SK-N-MC (cell line): ENCODE measurements at regions not wholly inside any gene's neighbourhood (a gene's known extent, or its start where the extent isn't known, plus 50 kb on each side); places are given as distances from the start of the nearest gene placed in this dataset.
"Not testable (repeated sequence)": the region's sequence is repeated elsewhere in the genome, so short reads cannot be mapped to it uniquely, and the experiment has no call there.

Source experiments
- DNase-seq: peaks from one replicate; pipeline ENCODE4 v3.0.0-alpha.2; 2011; ENCODE audit warnings: low read depth, low spot score
- H3K27ac ChIP-seq: fragments of 200-600 bp; sonication (generic); 2 replicates; pipeline ENCODE4 v1.5.1; 2016; ENCODE audit warnings: mixed run types
- H3K36me3 ChIP-seq: fragments of 200-600 bp; sonication (generic); 2 replicates; pipeline ENCODE4 v1.6.1; 2017; ENCODE audit warnings: antibody characterized with exemption, low read length, mixed read lengths; ENCODE audit not compliant: insufficient read depth
- H3K4me3 ChIP-seq: fragments of 200-600 bp; sonication (generic); 2 replicates; pipeline ENCODE4 v1.5.1; 2016
- H3K9ac ChIP-seq: fragments of 200-600 bp; sonication (generic); 2 replicates; pipeline ENCODE4 v1.8.0; 2017; ENCODE audit warnings: mixed run types, mixed read lengths; ENCODE audit not compliant: insufficient read length
- H3K9me3 ChIP-seq: fragments of 200-600 bp; sonication (generic); 2 replicates; pipeline ENCODE4 v1.6.1; 2017; ENCODE audit warnings: low read depth, mild to moderate bottlenecking, antibody characterized with exemption, low read length, moderate library complexity, mixed read lengths
- EZH2 ChIP-seq: fragments of 200-600 bp; sonication (generic); IDR thresholded peaks from one replicate; pipeline ENCODE4 v1.6.1; 2017; ENCODE audit warnings: antibody characterized with exemption
- FOXP2 ChIP-seq: optimal IDR thresholded peaks from 2 replicates; pipeline ENCODE3; 2011; ENCODE audit warnings: mild to moderate bottlenecking, moderate library complexity; ENCODE audit not compliant: insufficient read depth; ENCODE audit errors: extremely low read length, control extremely low read depth
- POLR2AphosphoS5 ChIP-seq: IDR thresholded peaks from 2 replicates; pipeline ENCODE4 v1.6.1; 2012; ENCODE audit warnings: mild to moderate bottlenecking, low read depth, low read length, borderline replicate concordance

- Histone ChIP-seq H3K4me3 (no peak overlapping the region), H3K36me3 (no peaks in the 10 kb centered on the region), H3K27ac (no peak overlapping the region), H3K9ac (no peak overlapping the region), H3K9me3 (no peaks in the 10 kb centered on the region)
- no peak for DNase-seq
- TF ChIP-seq FOXP2: no peak
- no peak for TF ChIP-seq POLR2AphosphoS5
- TF ChIP-seq EZH2: no peak
Measured at GRCh38 chr15:26234976-26235767, 372.0 kb upstream of the ATP10A start.

- DNase-seq: no peak
- H3K9me3 ChIP-seq: no peaks in the 10 kb centered on the region
- no peak overlapping the region for H3K27ac ChIP-seq
- no peak for TF ChIP-seq EZH2
- no peak for TF ChIP-seq FOXP2
- TF ChIP-seq POLR2AphosphoS5: no peak
- H3K4me3 ChIP-seq: no peak overlapping the region
- no peaks in the 10 kb centered on the region for H3K36me3 ChIP-seq
- no peak overlapping the region for H3K9ac ChIP-seq
Measured at GRCh38 chr15:26232691-26233090, 369.6 kb upstream of the ATP10A start.

GRCh38 chr15:26231096-26231495, 368.0 kb upstream of the ATP10A start:
- Histone ChIP-seq H3K27ac (no peak overlapping the region), H3K9ac (no peak overlapping the region), H3K4me3 (no peak overlapping the region), H3K9me3 (no peaks in the 10 kb centered on the region), H3K36me3 (no peaks in the 10 kb centered on the region)
- TF ChIP-seq POLR2AphosphoS5 (no peak), EZH2 (no peak), FOXP2 (no peak)
- no peak for DNase-seq

GRCh38 chr15:26224266-26224665, 361.1 kb upstream of the ATP10A start:
- no peaks in the 10 kb centered on the region for H3K36me3 ChIP-seq
- no peaks in the 10 kb centered on the region for H3K9me3 ChIP-seq
- no peak for TF ChIP-seq POLR2AphosphoS5
- TF ChIP-seq EZH2: no peak
- TF ChIP-seq FOXP2: no peak
- no peak overlapping the region for H3K9ac ChIP-seq
- H3K27ac ChIP-seq: no peak overlapping the region
- H3K4me3 ChIP-seq: no peak overlapping the region
- DNase-seq: no peak

- no peak overlapping the region for H3K4me3 ChIP-seq
- no peaks in the 10 kb centered on the region for H3K36me3 ChIP-seq
- H3K27ac ChIP-seq: no peak overlapping the region
- DNase-seq: no peak
- no peak overlapping the region for H3K9ac ChIP-seq
- no peaks in the 10 kb centered on the region for H3K9me3 ChIP-seq
- TF ChIP-seq FOXP2: no peak
- TF ChIP-seq POLR2AphosphoS5: no peak
- TF ChIP-seq EZH2: no peak
Measured at GRCh38 chr15:26223720-26224119, 360.6 kb upstream of the ATP10A start.

GRCh38 chr15:26222781-26223180, 359.7 kb upstream of the ATP10A start:
- Histone ChIP-seq H3K27ac (no peak overlapping the region), H3K9me3 (no peaks in the 10 kb centered on the region), H3K4me3 (no peak overlapping the region), H3K9ac (no peak overlapping the region), H3K36me3 (no peaks in the 10 kb centered on the region)
- no peak for DNase-seq
- TF ChIP-seq FOXP2: no peak
- TF ChIP-seq EZH2: no peak
- no peak for TF ChIP-seq POLR2AphosphoS5

- H3K36me3 ChIP-seq, H3K9ac ChIP-seq, H3K27ac ChIP-seq, DNase-seq, H3K4me3 ChIP-seq, H3K9me3 ChIP-seq: not testable (repeated sequence)
Measured at GRCh38 chr15:26217043-26217442, 353.9 kb upstream of the ATP10A start.

- no peak for TF ChIP-seq EZH2
- no peak for TF ChIP-seq POLR2AphosphoS5
- TF ChIP-seq FOXP2: no peak
- no peak overlapping the region for H3K4me3 ChIP-seq
- no peak overlapping the region for H3K27ac ChIP-seq
- H3K9ac ChIP-seq: no peak overlapping the region
- DNase-seq: no peak
- no peaks in the 10 kb centered on the region for H3K9me3 ChIP-seq
- H3K36me3 ChIP-seq: no peaks in the 10 kb centered on the region
Measured at GRCh38 chr15:26214290-26214689, 351.2 kb upstream of the ATP10A start.

- H3K36me3 ChIP-seq: no peaks in the 10 kb centered on the region
- TF ChIP-seq EZH2 (no peak), POLR2AphosphoS5 (no peak), FOXP2 (no peak)
- H3K27ac ChIP-seq: no peak overlapping the region
- DNase-seq: no peak
- H3K4me3 ChIP-seq: no peak overlapping the region
- no peaks in the 10 kb centered on the region for H3K9me3 ChIP-seq
- no peak overlapping the region for H3K9ac ChIP-seq
Measured at GRCh38 chr15:26213427-26213826, 350.3 kb upstream of the ATP10A start.
